ENCODE measurements at regions not wholly inside any gene's neighbourhood (a gene's known extent, or its start where the extent isn't known, plus 50 kb on each side); places are given as distances from the start of the nearest gene placed in this dataset.

DNA sequence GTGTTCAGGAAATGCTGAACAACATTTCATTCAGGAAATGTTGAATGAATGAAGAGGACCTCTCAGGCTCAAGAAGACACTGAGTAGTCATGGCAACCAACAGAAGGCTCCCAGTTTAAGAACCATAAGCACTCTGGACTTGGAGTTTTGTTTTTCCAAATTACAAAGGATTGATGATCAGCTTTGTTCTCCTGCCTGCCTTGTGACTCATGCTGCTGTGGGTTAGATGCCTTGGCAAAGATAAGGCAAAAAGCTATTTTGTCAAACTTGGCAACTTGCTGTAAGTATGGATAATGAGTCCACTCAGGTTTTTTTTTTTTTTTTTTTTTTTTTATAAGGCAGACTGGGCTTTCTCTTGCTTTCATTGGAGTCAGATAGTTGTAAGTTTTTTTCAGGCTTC lies 365.0 kb downstream of the TMEM232 start:
- DNase-seq (ENCODE audit: low spot score) = peak; percentile 1

DNA sequence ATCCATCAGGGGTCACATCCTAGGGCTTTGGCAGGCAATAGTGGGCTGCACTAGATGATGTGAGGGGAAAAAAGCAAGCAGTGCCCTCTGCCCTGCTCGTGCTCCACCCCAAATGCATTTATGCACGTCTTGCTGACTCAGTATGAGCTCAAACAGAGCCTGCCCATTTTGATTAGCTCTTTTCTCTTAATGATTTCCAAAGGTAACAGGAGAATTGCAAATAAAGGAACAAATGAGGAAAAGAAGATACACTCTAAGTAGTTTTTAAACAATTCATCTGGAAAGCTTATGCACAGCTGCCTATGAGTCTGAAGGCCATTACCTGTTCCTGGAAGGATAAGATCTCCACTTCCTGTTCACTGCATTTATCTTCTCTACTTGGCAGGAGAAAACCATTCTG lies 364.2 kb downstream of the TMEM232 start:
- DNase-seq (ENCODE audit: low spot score) = no peak

DNA sequence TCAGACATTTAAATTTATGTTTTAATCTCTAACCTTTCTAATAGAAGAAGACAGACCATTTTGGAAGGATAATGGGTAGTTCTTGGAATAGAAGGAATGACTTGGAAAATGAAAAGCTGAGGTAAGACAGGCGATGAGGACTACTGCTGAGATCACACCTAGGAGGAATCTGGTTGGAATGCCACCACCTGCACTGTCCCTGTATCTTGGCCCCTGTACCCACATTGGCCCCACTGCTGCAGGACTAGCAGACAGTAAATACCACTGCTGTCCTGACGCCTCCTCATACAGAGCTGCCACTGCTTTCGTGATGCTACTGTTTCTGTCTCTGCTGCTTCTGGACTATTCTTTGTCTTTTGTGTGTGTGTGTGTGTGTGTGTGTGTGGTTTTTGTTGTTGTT lies 359.8 kb downstream of the TMEM232 start:
- DNase-seq (ENCODE audit: low spot score) = no peak

Measured in kidney capillary endothelial cell (primary cell).